Lower leg skin (tissue), 3 donors: ENCODE measurements at regions not wholly inside any gene's neighbourhood (a gene's known extent, or its start where the extent isn't known, plus 50 kb on each side); places are given as distances from the start of the nearest gene placed in this dataset.

Experiments
- POLR2A ChIP-seq, 2 donors: fragments of 450-650 bp; IDR thresholded peaks; one replicate each; pipeline ENCODE4 v1.6.1; 2016 to 2017; ENCODE audit warnings: antibody characterized with exemption in 2 of 2, mild to moderate bottlenecking in 1 of 2, moderate library complexity in 1 of 2
- TF ChIP-seq, protein P1 (sequence below), 3 donors: fragments of 450-650 bp; IDR thresholded peaks; one replicate each; pipeline ENCODE4 v1.5.1; 2016; ENCODE audit warnings: antibody characterized with exemption in 3 of 3, mild to moderate bottlenecking in 3 of 3, moderate library complexity in 2 of 3

GRCh38 chr4:85233516-85233915 is 241.4 kb upstream of the ARHGAP24 start:
- TF ChIP-seq, protein P1, sequence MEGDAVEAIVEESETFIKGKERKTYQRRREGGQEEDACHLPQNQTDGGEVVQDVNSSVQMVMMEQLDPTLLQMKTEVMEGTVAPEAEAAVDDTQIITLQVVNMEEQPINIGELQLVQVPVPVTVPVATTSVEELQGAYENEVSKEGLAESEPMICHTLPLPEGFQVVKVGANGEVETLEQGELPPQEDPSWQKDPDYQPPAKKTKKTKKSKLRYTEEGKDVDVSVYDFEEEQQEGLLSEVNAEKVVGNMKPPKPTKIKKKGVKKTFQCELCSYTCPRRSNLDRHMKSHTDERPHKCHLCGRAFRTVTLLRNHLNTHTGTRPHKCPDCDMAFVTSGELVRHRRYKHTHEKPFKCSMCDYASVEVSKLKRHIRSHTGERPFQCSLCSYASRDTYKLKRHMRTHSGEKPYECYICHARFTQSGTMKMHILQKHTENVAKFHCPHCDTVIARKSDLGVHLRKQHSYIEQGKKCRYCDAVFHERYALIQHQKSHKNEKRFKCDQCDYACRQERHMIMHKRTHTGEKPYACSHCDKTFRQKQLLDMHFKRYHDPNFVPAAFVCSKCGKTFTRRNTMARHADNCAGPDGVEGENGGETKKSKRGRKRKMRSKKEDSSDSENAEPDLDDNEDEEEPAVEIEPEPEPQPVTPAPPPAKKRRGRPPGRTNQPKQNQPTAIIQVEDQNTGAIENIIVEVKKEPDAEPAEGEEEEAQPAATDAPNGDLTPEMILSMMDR (IDR thresholded peaks at IDR 0.05), result no peak
- TF ChIP-seq POLR2A (IDR thresholded peaks at IDR 0.05), result no peak
